Fibroblast of lung (primary cell): ENCODE measurements at regions not wholly inside any gene's neighbourhood (a gene's known extent, or its start where the extent isn't known, plus 50 kb on each side); places are given as distances from the start of the nearest gene placed in this dataset.
"Not testable (repeated sequence)": the region's sequence is repeated elsewhere in the genome, so short reads cannot be mapped to it uniquely, and the experiment has no call there.

ENCODE experiments used
- DNase-seq, 2 donors: peaks; one replicate each; pipeline versions ENCODE4 v3.0.0 to v3.0.0-alpha.2; 2010; ENCODE audit warnings: low read depth in 2 of 2
- H2AFZ ChIP-seq: 2 replicates; pipeline ENCODE4 v1.5.1; 2012; ENCODE audit warnings: low read length, control low read depth, inconsistent platforms
- H3K27ac ChIP-seq: 2 replicates; pipeline ENCODE4 v1.5.1; 2011; ENCODE audit warnings: low read length, control low read depth; ENCODE audit not compliant: insufficient read depth
- H3K27me3 ChIP-seq: 2 replicates; pipeline ENCODE4 v1.5.1; 2011; ENCODE audit warnings: mild to moderate bottlenecking, low read length; ENCODE audit not compliant: control insufficient read depth, insufficient read depth
- H3K36me3 ChIP-seq: 2 replicates; pipeline ENCODE4 v1.5.1; 2011; ENCODE audit warnings: low read length; ENCODE audit not compliant: control insufficient read depth, insufficient read depth
- H3K4me1 ChIP-seq: 2 replicates; pipeline ENCODE4 v1.5.1; 2011; ENCODE audit warnings: low read length; ENCODE audit not compliant: control insufficient read depth, insufficient read depth; ENCODE audit errors: extremely low read depth
- H3K4me2 ChIP-seq: 2 replicates; pipeline ENCODE4 v1.5.1; 2011; ENCODE audit warnings: low read length, control low read depth; ENCODE audit not compliant: insufficient read depth; ENCODE audit errors: extremely low read depth
- H3K4me3 ChIP-seq, 4 experiments: fragments of 200-600 bp in 1 of 4; sonication (generic) in 1 of 4; replicated peaks in 1 of 4; 2 replicates each; pipeline ENCODE4 v1.5.1; 2011 to 2016; ENCODE audit warnings: low read length in 4 of 4, low read depth in 3 of 4, mild to moderate bottlenecking in 3 of 4, control low read depth in 2 of 4, inconsistent platforms in 1 of 4, mixed read lengths in 1 of 4; ENCODE audit not compliant: insufficient read depth in 1 of 4; ENCODE audit errors: control extremely low read depth in 1 of 4
- H3K79me2 ChIP-seq: 2 replicates; pipeline ENCODE4 v1.5.1; 2012; ENCODE audit warnings: mild to moderate bottlenecking, low read length, inconsistent platforms; ENCODE audit not compliant: control insufficient read depth, insufficient read depth
- H3K9ac ChIP-seq: 2 replicates; pipeline ENCODE4 v1.5.1; 2011; ENCODE audit warnings: mild to moderate bottlenecking, low read length, control low read depth; ENCODE audit not compliant: insufficient read depth
- H3K9me3 ChIP-seq: 2 replicates; pipeline ENCODE4 v1.5.1; 2012; ENCODE audit warnings: low read depth, low read length; ENCODE audit not compliant: control insufficient read depth, insufficient read depth
- H4K20me1 ChIP-seq: 2 replicates; pipeline ENCODE4 v1.5.1; 2011; ENCODE audit warnings: low read length; ENCODE audit not compliant: control insufficient read depth, insufficient read depth; ENCODE audit errors: extremely low read depth
- EZH2 ChIP-seq: IDR thresholded peaks from 2 replicates; pipeline ENCODE4 v1.5.1; 2012; ENCODE audit warnings: low read length, control low read depth, mild to moderate bottlenecking; ENCODE audit errors: missing control alignments
- TF ChIP-seq, protein P1 (sequence below), 2 donors: IDR thresholded peaks in 1 of 2; conservative IDR thresholded peaks in 1 of 2; 1 replicate in 1 of 2; 2 replicates in 1 of 2; pipeline ENCODE4 v1.5.1; 2011 to 2012; ENCODE audit warnings: low read length in 2 of 2, control low read depth in 1 of 2, inconsistent platforms in 1 of 2, low read depth in 1 of 2, mild to moderate bottlenecking in 1 of 2

- Histone ChIP-seq H3K79me2 (no peaks in the 10 kb centered on the region), H3K36me3 (no peaks in the 10 kb centered on the region), H3K27me3 (no peaks in the 10 kb centered on the region), H3K4me3 (no peak overlapping the region), H3K9me3 (no peaks in the 10 kb centered on the region), H3K4me1 (no peaks in the 10 kb centered on the region), H4K20me1 (no peaks in the 10 kb centered on the region), H3K27ac (no peak overlapping the region), H3K4me2 (no peak overlapping the region), H3K9ac (no peak overlapping the region), H2AFZ (no peak overlapping the region)
- DNase-seq, result no peak
- TF ChIP-seq, protein P1, sequence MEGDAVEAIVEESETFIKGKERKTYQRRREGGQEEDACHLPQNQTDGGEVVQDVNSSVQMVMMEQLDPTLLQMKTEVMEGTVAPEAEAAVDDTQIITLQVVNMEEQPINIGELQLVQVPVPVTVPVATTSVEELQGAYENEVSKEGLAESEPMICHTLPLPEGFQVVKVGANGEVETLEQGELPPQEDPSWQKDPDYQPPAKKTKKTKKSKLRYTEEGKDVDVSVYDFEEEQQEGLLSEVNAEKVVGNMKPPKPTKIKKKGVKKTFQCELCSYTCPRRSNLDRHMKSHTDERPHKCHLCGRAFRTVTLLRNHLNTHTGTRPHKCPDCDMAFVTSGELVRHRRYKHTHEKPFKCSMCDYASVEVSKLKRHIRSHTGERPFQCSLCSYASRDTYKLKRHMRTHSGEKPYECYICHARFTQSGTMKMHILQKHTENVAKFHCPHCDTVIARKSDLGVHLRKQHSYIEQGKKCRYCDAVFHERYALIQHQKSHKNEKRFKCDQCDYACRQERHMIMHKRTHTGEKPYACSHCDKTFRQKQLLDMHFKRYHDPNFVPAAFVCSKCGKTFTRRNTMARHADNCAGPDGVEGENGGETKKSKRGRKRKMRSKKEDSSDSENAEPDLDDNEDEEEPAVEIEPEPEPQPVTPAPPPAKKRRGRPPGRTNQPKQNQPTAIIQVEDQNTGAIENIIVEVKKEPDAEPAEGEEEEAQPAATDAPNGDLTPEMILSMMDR (conservative IDR thresholded peaks at IDR 0.05 in 1 of 2, IDR thresholded peaks at IDR 0.05 in 1 of 2; ENCODE audit: low read depth in 1 of 2, low read length in 2 of 2), result no peak
- no peak for TF ChIP-seq EZH2
Observed at GRCh38 chr4:37749398-37749988, 63.3 kb upstream of the RELL1 start.

GRCh38 chr4:37748485-37748884, 62.3 kb upstream of the RELL1 start:
- Histone ChIP-seq H3K4me3 (no peak overlapping the region), H2AFZ (no peak overlapping the region), H3K79me2 (no peaks in the 10 kb centered on the region), H3K36me3 (no peaks in the 10 kb centered on the region), H3K4me1 (no peaks in the 10 kb centered on the region), H3K9ac (no peak overlapping the region), H3K27ac (no peak overlapping the region), H4K20me1 (no peaks in the 10 kb centered on the region), H3K4me2 (no peak overlapping the region), H3K27me3 (no peaks in the 10 kb centered on the region), H3K9me3 (no peaks in the 10 kb centered on the region)
- peak in 1 of 2 donors; percentile 16 for DNase-seq
- no peak for TF ChIP-seq EZH2
- TF ChIP-seq, protein P1 (conservative IDR thresholded peaks at IDR 0.05 in 1 of 2, IDR thresholded peaks at IDR 0.05 in 1 of 2; ENCODE audit: low read depth in 1 of 2, low read length in 2 of 2), result no peak

DNA sequence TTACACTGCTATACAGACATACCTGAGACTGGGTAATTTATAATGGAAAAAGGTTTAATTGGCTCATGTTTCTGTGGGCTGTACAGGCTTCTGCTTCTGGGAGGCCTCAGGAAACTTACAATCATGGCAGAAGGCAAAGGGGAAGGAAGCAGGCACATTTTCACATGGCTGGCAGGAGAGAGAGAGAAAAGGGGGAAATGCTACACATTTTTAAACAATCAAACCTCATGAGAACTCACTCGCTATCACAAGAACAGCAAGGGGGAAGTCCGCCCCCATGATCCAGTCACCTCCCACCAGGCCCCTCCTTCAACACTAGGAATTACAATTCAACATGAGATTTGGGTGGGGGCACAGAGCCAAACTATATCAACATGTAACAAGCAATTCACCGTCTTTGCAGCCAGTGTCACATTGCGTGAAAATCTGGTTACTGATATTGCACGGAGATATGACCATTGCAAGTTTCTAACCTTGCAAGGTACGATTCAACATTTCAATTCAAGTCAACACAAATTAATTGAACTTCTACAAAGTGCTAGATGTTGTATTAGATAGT, 61.7 kb upstream of the RELL1 start:
- no peak for DNase-seq
- Histone ChIP-seq H3K4me1 (no peaks in the 10 kb centered on the region), H3K4me3 (no peak overlapping the region), H4K20me1 (no peaks in the 10 kb centered on the region), H2AFZ (no peak overlapping the region), H3K27ac (no peak overlapping the region), H3K79me2 (no peaks in the 10 kb centered on the region), H3K36me3 (no peaks in the 10 kb centered on the region), H3K9me3 (no peaks in the 10 kb centered on the region), H3K9ac (no peak overlapping the region), H3K4me2 (no peak overlapping the region), H3K27me3 (no peaks in the 10 kb centered on the region)
- TF ChIP-seq, protein P1 (conservative IDR thresholded peaks at IDR 0.05 in 1 of 2, IDR thresholded peaks at IDR 0.05 in 1 of 2; ENCODE audit: low read depth in 1 of 2, low read length in 2 of 2), result no peak

DNA sequence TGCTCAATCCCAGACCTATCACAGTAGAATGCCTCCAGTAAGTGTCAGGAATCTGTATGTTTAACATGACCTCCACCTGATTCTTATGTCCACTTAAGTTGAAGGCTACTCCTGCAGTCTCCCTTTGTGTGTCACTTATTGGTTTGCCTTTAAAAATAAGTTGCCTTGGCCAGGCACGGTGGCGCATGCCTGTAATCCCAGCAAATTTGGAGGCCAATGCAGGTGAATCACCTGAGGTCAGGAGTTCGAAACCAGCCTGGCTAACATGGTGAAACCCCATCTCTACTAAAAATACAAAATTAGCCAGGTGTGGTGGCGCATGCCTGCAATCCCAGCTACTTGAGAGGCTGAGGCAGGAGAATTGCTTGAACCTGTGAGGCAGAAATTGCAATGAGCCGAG, 60.7 kb upstream of the RELL1 start:
- not testable (repeated sequence) for H3K27ac ChIP-seq, H2AFZ ChIP-seq, H3K4me3 ChIP-seq, H3K27me3 ChIP-seq, DNase-seq, H3K79me2 ChIP-seq, H4K20me1 ChIP-seq, H3K36me3 ChIP-seq, H3K4me2 ChIP-seq, H3K4me1 ChIP-seq, H3K9ac ChIP-seq, H3K9me3 ChIP-seq
